ENCODE measurements at regions not wholly inside any gene's neighbourhood (a gene's known extent, or its start where the extent isn't known, plus 50 kb on each side); places are given as distances from the start of the nearest gene placed in this dataset.

DNA sequence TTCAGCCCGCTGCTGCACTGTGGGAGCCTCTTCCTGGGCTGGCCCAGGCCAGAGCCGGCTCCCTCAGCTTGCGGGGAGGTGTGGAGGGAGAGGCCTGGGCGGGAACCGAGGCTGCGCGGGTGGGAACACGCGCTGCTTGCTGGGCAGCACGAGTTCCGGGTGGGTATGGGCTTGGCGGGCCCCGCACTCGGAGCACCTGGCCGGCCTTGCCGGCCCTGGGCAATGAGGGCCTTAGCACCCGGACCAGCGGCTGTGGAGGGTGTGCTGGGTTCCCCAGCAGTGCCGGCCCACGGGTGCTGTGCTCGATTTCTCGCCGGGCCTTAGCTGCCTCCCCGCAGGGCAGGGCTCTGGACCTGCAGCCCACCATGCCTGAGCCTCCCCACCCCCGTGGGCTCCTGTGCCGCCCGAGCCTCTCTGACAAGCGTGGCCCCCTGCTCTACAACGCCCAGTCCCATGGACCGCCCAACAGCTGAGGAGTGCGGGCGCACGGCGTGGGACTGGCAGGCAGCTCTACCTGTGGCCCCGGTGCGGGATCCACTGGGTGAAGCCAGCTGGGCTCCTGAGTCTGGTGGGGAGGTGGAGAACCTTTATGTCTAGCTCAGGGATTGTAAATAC, 1366.4 kb upstream of the NUDT12 start:
- TF ChIP-seq CTCF (conservative IDR thresholded peaks at IDR 0.05) = no peak
- no peak overlapping the region for H3K27ac ChIP-seq

DNA sequence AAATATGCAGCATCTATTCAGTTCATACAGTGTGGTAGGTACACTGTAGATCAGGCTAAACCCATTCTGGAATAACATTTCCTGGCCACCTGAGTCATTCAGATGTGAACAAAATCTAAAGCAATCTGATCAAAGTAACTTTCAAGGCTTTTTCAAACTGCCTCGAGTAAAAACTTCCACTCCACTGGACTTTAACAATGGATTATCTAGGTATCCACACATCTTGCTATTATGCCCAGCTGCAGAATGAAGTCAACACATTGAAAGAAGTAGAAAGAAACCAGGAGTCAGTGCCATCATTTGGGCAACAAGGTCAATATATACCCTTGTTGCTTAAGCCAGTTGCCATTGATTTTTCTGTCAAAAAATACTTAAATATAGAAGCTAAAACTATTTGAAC, 1352.6 kb upstream of the NUDT12 start:
- TF ChIP-seq CTCF (conservative IDR thresholded peaks at IDR 0.05) = no peak
- H3K27ac ChIP-seq = no peak overlapping the region

GRCh38 chr5:104914536-104915070, 1352.0 kb upstream of the NUDT12 start:
- TF ChIP-seq CTCF (conservative IDR thresholded peaks at IDR 0.05) = no peak
- H3K27ac ChIP-seq = no peak overlapping the region

DNA sequence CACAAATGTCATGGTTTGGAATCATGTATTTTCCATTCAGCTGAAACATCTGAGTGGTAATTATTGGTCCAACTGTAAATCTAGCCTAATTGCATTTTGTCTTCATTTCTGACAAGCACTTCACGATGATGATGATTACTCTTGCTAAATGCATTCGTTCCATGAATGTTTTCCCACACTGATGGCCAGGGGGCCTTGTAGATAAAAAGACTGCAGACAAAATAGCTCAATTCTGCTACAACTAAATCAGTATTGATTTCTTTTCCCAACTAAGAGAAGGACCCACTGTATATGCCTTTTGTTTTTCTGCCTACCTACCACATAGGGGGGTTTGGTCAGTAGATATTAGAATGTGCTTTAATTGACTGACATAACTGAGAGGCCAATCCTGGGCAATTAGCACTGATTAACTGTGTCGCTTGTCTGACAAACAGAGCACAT, 1351.3 kb upstream of the NUDT12 start:
- no peak overlapping the region for H3K27ac ChIP-seq
- TF ChIP-seq CTCF (conservative IDR thresholded peaks at IDR 0.05) = no peak

- H3K27ac ChIP-seq = no peak overlapping the region
- no peak for TF ChIP-seq CTCF (conservative IDR thresholded peaks at IDR 0.05)
These were observed 1347.2 kb upstream of the NUDT12 start for GRCh38 chr5:104909803-104910202.

- no peak overlapping the region for H3K27ac ChIP-seq
- no peak for TF ChIP-seq CTCF (conservative IDR thresholded peaks at IDR 0.05)
These were observed 1342.0 kb upstream of the NUDT12 start for GRCh38 chr5:104904561-104904960.

- no peak for TF ChIP-seq CTCF (conservative IDR thresholded peaks at IDR 0.05)
- no peak overlapping the region for H3K27ac ChIP-seq
These were observed 1341.4 kb upstream of the NUDT12 start for GRCh38 chr5:104903941-104904340.

Measured in VCaP (cell line).